GM06990 (cell line): ENCODE measurements at regions not wholly inside any gene's neighbourhood (a gene's known extent, or its start where the extent isn't known, plus 50 kb on each side); places are given as distances from the start of the nearest gene placed in this dataset.

Source experiments
- DNase-seq: peaks from one replicate; pipeline ENCODE4 v3.0.0-alpha.2; 2011; ENCODE audit not compliant: insufficient read length; ENCODE audit errors: extremely low read depth
- H3K27me3 ChIP-seq: replicated peaks from 2 replicates; pipeline ENCODE4 v1.6.0; 2011; ENCODE audit warnings: low read length; ENCODE audit not compliant: control insufficient read depth, insufficient read depth
- H3K36me3 ChIP-seq: 2 replicates; pipeline ENCODE4 v1.5.1; 2011; ENCODE audit warnings: low read length; ENCODE audit not compliant: control insufficient read depth, insufficient read depth
- H3K4me3 ChIP-seq: replicated peaks from 2 replicates; pipeline ENCODE4 v1.5.1; 2011; ENCODE audit warnings: low read depth, mild to moderate bottlenecking, control low read depth, low read length
- CTCF ChIP-seq: IDR thresholded peaks from 2 replicates; pipeline ENCODE4 v1.5.1; 2011; ENCODE audit warnings: low read length, control low read depth, mild to moderate bottlenecking, inconsistent platforms; ENCODE audit not compliant: insufficient read depth, poor library complexity, severe bottlenecking

GRCh38 chr21:24208562-24209260, 1398.6 kb downstream of the MRPL39 start:
- no peaks in the 10 kb centered on the region for H3K27me3 ChIP-seq
- no peak overlapping the region for H3K4me3 ChIP-seq
- TF ChIP-seq CTCF, result no peak
- DNase-seq, result no peak
- H3K36me3 ChIP-seq, result no peaks in the 10 kb centered on the region

- no peak overlapping the region for H3K4me3 ChIP-seq
- no peaks in the 10 kb centered on the region for H3K27me3 ChIP-seq
- H3K36me3 ChIP-seq, result no peaks in the 10 kb centered on the region
- TF ChIP-seq CTCF, result no peak
- DNase-seq, result no peak
Measured at GRCh38 chr21:24205319-24205718, 1402.0 kb downstream of the MRPL39 start.

- DNase-seq, result no peak
- H3K36me3 ChIP-seq, result no peaks in the 10 kb centered on the region
- no peak overlapping the region for H3K4me3 ChIP-seq
- H3K27me3 ChIP-seq, result no peaks in the 10 kb centered on the region
- no peak for TF ChIP-seq CTCF
Measured at GRCh38 chr21:24204641-24205040, 1402.6 kb downstream of the MRPL39 start.

- Histone ChIP-seq H3K36me3 (no peaks in the 10 kb centered on the region), H3K4me3 (no peak overlapping the region), H3K27me3 (no peaks in the 10 kb centered on the region)
- TF ChIP-seq CTCF, result no peak
- DNase-seq, result no peak
Measured at GRCh38 chr21:24200052-24200451, 1407.2 kb downstream of the MRPL39 start.

- DNase-seq, result no peak
- no peak for TF ChIP-seq CTCF
- no peaks in the 10 kb centered on the region for H3K27me3 ChIP-seq
- no peak overlapping the region for H3K4me3 ChIP-seq
- H3K36me3 ChIP-seq, result no peaks in the 10 kb centered on the region
Measured at GRCh38 chr21:24197923-24198322, 1409.4 kb downstream of the MRPL39 start.

- H3K36me3 ChIP-seq, result no peaks in the 10 kb centered on the region
- H3K27me3 ChIP-seq, result no peaks in the 10 kb centered on the region
- DNase-seq, result no peak
- no peak for TF ChIP-seq CTCF
- no peak overlapping the region for H3K4me3 ChIP-seq
Measured at GRCh38 chr21:24197132-24197643, 1410.1 kb downstream of the MRPL39 start.
